NT2/D1 (cell line): ENCODE measurements at regions not wholly inside any gene's neighbourhood (a gene's known extent, or its start where the extent isn't known, plus 50 kb on each side); places are given as distances from the start of the nearest gene placed in this dataset.

Experiments
- SUZ12 ChIP-seq: IDR thresholded peaks from 2 replicates; pipeline ENCODE4 v1.6.1; 2011; ENCODE audit not compliant: insufficient read length, insufficient read depth; ENCODE audit errors: extremely low read depth
- YY1 ChIP-seq: IDR thresholded peaks from 2 replicates; pipeline ENCODE4 v1.6.1; 2011; ENCODE audit not compliant: insufficient read length, insufficient read depth
- ZNF274 ChIP-seq: IDR thresholded peaks from 2 replicates; pipeline ENCODE4 v1.6.1; 2011; ENCODE audit warnings: mild to moderate bottlenecking, low read depth, low read length

DNA sequence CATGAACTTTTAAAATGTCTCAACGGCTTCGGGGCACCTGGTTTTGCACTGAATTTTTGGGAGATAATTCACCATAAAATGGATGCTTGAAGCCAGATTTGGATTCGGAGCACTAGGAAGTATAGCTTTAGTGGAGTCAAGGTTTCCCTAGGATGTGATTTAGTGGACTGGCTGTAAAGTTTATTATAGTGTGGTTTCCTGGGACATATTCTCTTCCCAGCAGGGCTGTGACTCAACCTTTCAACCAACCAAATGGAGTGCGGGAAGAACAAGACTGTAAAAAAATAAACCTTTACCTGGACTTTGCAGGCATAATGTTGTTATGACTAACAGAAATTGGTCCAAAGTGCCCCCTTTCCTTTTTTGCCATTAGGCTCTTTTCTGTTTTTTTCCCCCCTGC is 327.4 kb upstream of the MAN1A1 start:
- TF ChIP-seq YY1 (no peak), SUZ12 (no peak), ZNF274 (no peak)
